GM12872 (cell line): ENCODE measurements at regions not wholly inside any gene's neighbourhood (a gene's known extent, or its start where the extent isn't known, plus 50 kb on each side); places are given as distances from the start of the nearest gene placed in this dataset.

Experiments used
- CTCF ChIP-seq: IDR thresholded peaks from 3 replicates; pipeline ENCODE4 v1.5.1; 2011; ENCODE audit warnings: low read depth, mild to moderate bottlenecking, low read length, moderate library complexity; ENCODE audit not compliant: insufficient read depth

- no peak for TF ChIP-seq CTCF
These were observed 534.2 kb downstream of the CCSER2 start for GRCh38 chr10:84862551-84862950.

- TF ChIP-seq CTCF: no peak
These were observed 535.3 kb downstream of the CCSER2 start for GRCh38 chr10:84863675-84864074.

GRCh38 chr10:84876116-84876999 lies 548.0 kb downstream of the CCSER2 start:
- TF ChIP-seq CTCF: no peak

- TF ChIP-seq CTCF: no peak
These were observed 551.6 kb downstream of the CCSER2 start for GRCh38 chr10:84879991-84880390.

- TF ChIP-seq CTCF: no peak
These were observed 562.3 kb downstream of the CCSER2 start for GRCh38 chr10:84890706-84891105.

- no peak for TF ChIP-seq CTCF
These were observed 563.2 kb downstream of the CCSER2 start for GRCh38 chr10:84891631-84892030.

- no peak for TF ChIP-seq CTCF
These were observed 567.2 kb downstream of the CCSER2 start for GRCh38 chr10:84895541-84895940.
